Right renal cortex interstitium (tissue), 3 donors: ENCODE measurements at regions not wholly inside any gene's neighbourhood (a gene's known extent, or its start where the extent isn't known, plus 50 kb on each side); places are given as distances from the start of the nearest gene placed in this dataset.

Experiments used
- DNase-seq, 3 donors: peaks; one replicate each; pipeline ENCODE4 v3.0.0-alpha.2; 2013; ENCODE audit warnings: low read depth in 3 of 3, low spot score in 2 of 3

DNA sequence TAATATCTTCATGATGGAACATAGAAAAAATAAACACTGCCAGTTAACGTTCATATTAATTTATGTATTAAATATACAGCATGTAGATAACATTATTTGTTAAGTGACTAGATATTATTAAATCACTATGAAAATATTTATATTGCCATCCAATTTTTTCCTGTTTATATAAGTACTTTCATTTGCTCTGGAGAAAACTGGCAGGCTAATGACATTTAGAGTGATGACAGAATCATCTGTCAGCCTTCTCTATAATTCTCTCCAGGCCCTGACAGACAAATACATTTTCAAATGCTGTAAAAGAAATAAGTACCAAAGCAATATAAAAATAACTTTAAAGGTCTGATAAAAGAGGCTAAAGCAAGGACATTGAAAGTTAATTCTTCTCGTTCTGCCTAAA, 2556.7 kb upstream of the PCDH20 start:
- no peak for DNase-seq

DNA sequence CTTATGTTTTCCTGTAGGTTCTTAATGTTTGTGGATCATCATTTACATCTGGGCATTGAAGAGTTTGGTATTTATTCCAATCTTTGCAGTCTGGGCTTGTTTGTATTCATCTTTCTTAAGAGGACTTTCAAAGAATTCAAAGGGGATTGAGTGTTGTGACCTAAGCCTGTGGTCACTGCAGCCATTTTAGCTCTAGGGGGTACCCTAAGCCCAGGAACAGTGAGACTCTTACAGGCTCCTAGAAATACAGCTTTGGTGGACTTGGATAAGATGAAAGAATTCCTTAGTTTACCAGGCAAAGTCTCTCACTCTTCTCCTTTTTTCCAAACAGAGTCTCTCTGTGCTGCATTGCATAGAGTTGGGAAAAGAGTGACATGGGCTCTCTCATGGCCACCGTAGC, 2539.0 kb upstream of the PCDH20 start:
- DNase-seq: no peak

DNA sequence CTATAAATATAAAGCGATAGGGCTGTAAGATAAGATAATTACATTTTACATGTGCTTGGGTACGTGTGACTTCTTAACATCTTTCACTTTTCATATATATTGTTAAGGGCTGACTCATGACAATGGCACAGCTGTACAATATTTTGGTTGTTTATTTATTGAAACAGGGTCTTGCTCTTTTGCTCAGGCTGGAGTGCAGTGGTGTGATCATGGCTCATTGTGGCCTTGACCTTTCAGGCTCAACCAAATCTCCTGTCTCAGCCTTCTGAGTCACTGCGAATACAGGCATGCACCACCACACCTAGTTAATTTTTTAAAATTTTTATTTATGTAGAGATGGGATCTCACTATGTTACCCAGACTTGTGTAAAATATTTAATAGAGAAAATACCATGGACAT, 2532.4 kb upstream of the PCDH20 start:
- DNase-seq: no peak

DNA sequence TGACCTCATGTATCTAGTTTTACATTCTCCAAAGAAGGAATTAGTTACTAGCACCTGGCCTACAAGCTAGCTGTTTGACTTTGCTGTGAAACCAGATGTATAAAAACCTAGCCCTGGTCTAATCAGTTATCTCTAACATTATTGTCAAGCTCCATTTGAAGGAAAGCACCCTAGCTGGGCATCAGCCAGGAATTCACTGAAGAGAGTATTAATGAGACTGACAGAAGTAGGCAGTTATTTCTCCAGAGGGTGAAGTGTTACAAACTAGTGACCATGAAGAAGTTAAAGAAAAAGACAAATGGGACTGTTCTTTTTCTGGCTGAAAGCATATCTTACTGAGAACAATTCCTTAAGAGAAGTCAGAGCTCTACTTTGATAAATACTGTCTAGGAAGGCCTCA, 2529.3 kb upstream of the PCDH20 start:
- no peak for DNase-seq

DNA sequence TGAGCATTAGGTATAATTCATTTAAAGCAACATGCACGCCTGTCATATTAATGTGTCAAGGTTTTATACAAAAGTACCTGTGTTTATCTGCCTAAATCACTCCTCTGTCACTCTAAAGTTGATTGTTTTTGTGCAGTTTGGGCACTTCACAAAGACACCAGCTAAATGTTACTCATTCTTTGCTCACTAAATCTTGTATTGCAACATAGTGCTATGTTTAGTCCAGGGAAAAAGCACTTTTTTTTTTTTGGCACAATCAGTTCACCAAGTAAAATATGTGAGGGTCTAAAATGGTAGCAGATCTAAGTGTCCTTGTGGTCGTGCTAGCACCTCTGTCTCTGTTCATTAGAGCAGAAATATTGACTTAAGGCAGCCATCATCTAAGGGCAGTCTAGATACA, 2526.7 kb upstream of the PCDH20 start:
- no peak for DNase-seq

DNA sequence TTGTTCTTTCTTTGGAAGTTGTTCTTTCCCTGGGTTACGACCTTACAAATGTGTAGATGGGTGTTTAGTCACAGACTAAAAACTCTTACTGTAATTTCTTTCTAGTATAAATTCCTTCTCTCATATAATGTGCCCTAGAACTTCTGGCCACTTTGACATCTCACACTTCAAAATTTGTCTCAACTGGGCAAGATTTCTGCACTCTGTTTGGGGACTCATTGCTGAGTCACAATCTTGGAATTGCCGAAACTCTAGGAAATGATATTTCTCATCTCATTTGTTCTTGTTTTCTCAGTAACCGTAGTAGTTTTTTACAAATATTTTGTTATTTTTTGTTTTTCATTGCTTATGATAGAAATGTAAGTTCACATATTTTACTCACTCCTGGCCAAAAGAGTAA, 2523.2 kb upstream of the PCDH20 start:
- no peak for DNase-seq

DNA sequence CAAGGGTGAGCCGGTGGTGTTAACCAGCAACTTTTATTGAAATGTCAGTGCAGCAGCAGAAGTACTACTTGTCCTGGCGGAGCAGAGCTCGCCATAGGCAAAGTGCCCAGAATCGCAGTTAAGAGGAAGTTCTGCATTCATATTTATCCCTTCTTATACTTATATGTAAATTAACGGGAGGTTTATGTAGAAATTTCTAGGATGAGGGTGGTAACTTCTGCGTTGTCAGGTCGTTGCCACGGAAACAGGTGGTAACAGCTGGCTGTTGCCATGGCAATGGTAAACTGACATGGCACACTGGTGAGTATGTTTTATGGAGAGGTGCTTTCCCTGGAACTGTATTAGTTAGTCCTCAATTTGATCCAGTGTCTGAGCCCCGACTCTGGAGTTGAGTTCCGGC, 2494.9 kb upstream of the PCDH20 start:
- DNase-seq: no peak

DNA sequence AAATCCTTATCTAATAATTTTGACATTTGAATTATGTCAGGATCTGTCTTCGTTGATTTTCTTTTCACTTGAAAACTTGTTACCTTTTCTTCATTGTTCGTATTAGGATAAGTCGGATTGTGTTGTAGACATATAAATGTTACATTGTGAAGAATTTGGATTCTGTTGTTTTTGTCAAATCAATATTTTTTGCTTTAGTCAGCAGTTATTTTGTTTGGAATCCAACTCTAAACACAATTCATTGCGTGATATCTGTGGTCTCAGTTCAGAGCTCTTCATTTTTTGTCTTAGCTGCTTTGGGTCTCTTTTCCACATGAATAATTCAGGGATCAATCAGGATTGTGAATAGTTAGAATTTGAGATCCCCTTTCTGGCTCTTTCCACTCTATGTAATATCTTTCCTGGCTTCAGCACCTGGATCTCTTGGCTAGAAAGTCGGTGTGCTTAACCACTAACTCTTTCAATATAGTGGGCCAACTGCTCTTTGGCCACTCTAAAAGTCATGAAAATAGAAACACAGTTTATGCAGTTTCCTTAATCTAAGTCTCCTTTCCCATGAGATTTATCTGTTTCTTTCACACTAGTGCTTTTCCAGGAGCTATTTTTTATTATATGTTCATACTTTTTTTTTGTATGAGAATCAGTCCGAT, 2494.2 kb upstream of the PCDH20 start:
- DNase-seq: no peak

DNA sequence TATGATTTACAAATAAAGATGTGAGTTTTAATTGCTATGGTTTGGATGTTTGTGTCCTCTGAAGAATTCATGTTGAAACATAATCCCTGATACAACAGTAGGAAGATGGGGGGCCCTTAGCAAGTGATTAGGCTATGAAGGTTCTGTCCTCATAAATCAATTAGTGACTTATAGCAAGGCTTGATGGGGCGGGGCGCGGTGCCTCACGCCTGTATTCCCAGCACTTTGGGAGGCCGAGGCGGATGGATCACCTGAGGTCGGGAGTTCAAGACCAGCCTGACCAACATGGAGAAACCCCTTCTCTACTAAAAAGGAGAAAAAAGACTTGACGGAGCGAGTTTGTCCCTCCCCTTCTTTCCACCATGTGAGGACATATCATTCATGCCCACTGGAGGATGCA, 2486.5 kb upstream of the PCDH20 start:
- no peak for DNase-seq

DNA sequence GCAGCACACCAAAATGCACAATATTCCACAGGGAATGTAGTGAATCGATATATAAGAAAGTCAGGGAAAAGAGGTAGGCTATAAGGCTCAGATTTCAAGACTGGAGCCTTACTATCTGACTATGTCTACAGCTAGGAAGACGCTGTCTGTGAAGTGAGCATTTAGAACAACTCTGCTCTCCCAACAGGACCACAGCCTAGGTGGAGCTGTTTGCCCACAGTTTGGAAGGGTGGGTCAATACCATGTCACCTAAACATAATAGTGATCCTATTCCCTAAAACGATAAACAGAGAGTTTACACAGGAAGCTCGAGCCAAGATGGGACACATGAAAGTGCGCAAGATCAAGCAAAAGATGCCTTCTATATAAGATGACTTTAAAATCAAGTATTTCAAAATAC, 2486.0 kb upstream of the PCDH20 start:
- DNase-seq: no peak

DNA sequence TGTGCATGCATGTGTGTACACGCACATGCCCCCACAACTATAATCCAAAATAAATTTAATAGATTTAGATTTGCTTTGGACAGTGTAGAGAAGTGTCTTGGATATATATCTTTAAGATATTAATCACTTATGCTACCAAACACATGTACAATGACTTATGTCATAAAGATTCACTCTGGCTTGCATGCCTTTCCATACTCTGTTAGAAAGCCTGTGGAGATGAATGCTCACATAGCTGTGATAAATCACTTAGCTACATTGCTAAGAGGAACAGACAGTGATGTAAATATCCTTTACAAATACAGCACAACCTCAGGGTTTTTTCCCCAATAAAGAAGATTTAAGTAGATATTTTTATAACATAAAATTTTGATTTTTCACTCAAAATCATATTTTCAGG, 2484.8 kb upstream of the PCDH20 start:
- DNase-seq: no peak

DNA sequence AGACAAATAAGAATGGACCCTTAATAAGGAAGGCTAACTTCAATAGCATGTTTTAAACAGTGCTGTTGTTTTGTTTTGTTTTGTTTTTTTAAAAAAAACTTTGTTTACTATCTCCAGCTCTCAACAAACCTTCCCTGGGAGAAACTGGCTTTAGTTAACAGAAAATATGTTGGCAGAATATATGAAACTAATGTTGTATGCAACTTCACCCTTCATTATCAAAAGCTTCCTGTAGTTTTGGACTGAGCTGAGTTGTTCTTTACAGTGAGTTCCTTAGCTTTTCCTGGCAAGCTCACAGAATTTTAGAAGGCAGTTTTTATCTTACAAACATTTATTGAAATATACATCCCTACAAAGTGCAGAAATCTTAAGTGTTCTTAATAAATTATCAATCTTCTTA, 2480.7 kb upstream of the PCDH20 start:
- DNase-seq: no peak

DNA sequence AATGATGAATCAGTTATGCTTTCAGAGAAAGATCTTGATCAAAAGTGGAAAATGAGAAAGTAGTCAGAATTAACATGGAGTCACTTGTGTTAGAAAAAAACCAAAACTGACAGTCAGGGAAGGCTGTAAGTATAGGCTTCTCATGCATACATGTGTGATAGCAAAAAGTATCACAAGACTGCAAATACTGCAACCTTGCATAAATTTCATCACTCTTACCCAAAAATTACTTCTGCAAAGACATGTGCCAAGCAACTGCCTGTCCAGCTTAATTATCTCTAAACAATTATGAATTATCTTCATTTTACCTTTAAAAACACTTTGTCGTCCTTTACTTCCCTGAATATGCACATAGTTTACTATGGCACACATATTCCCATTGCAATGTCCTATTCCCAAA, 2466.4 kb upstream of the PCDH20 start:
- no peak for DNase-seq

DNA sequence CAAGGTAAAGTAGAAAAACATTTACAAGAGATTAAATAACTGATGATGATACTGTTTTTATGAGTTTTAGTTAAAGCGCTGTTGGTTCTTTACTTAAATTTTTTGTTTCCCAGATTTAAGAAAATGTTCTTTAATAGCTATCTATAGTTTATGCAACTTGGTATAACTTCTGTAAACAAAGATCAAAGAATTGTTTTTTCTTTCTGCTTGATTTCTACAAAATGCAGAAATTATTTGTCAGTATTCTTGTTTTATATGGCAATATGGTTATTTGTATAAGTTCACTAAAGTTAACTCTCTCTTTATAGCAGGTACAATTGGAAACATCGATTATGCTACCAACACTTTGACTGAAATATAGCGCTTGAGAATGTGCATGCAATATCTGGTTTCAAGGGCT, 2465.1 kb upstream of the PCDH20 start:
- DNase-seq: no peak

DNA sequence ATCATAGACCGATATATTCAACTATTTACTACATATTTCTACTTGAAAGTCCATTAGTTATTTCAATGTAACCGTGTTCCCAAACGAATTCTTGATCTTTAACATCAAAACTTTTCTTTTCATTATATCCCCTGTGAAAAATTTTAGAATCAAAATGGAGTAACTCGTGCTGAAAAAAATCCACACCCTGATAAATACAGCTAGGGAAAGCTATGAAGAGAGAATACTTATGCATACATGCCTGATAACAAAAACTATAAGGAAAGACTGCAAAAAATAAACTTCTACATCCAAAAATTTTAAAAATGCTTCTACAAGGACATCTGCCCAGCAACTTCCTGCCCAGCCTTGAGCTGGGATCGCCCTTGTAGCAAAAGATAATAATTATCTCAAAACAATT, 2458.3 kb upstream of the PCDH20 start:
- DNase-seq: no peak

DNA sequence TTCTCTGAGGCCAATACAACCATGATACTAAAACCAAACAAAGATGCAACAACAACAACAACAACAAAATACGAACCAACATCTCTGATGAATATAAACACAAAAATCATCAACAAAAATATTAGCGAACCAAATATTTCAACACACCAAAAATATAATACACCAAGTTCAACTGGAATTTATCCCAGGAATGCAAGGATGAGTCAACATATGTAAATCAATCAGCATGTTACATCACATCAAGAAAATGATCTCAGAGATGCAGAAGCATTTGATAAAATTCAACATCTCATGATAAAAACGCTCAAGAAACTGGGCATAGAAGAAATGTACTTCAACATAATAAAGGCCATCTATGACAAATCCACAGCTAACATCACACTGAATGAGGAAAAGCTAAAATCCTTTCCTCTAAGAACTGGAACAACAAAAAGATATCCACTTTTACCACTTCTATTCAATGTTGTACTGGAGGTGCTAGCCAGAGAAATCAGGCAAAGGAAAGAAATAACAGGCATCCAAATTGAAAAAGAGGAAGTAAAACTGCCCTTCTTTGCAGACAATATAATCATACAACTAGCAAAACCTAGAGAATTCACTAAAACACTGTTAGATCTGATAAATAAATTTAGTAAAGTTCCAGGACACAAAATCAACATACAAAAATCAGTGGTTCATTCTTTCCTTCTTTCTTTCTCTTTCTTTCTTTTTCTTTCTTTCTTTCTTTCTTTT, 2448.7 kb upstream of the PCDH20 start:
- no peak for DNase-seq

DNA sequence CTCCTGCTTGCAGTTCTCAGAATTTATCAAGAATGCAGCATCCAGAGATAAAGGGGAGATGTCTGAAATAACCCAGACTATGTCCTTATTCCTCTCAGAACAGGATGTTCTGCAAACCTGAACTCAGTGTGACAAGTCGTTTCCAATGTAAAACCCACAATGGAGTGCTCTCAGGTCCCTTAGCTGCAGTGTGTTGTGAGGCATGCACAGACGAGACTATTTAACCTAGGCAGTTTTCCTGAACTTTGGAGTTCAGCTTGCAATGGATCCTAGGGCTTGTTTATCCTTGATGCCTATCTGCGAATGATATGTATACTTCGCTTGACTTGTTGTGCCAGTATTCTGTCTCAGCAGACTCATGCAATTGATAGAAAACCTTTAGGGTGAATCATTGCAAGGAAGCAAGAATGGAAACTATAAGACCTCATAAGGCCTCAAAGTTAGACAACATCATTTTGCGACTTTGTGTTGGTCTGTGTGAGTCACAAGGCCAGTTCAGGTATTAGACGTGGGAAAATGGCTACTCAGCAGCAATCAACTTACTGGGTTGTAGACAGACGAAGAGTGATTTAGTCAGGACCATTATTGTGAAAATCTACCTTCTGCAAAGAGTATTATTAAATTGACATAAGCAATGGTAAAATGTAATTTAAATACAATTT, 2439.9 kb upstream of the PCDH20 start:
- no peak for DNase-seq

DNA sequence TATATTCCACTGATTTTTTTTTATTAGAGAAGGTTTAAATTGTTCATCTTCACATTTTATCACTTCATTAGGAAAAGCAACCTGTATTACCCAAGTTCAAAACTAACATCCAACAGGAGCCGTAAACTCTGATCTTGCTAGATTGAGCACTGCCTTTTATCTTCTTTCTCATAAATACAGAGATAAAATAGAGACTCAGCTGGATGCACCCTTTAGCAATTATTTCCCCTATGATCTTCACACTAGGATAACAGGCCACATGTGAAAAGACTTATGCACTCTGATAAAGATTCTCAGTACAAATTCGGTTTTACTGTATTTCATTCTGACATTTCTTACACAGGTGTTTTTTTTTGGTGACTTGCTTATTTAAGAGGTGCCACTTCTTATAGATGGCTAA, 2438.2 kb upstream of the PCDH20 start:
- DNase-seq: no peak

DNA sequence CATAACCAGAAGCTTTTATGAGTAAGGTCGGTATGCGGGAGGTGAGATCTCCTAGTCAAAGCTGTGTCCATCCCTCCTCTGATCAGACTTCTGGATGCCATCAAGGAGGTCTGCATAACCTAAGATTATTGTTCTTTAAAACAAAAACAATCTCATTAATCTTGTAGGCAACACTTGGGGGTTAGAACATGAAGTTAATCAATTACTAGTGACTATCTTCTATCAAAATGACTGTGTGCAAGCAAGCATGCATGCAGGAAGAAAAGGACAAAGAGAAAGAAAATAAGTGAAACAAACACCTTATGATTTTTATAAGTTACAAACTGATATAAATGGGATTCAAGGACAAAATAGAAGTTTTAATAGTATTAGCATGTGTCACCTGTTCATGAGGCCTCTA, 2435.9 kb upstream of the PCDH20 start:
- DNase-seq: no peak

DNA sequence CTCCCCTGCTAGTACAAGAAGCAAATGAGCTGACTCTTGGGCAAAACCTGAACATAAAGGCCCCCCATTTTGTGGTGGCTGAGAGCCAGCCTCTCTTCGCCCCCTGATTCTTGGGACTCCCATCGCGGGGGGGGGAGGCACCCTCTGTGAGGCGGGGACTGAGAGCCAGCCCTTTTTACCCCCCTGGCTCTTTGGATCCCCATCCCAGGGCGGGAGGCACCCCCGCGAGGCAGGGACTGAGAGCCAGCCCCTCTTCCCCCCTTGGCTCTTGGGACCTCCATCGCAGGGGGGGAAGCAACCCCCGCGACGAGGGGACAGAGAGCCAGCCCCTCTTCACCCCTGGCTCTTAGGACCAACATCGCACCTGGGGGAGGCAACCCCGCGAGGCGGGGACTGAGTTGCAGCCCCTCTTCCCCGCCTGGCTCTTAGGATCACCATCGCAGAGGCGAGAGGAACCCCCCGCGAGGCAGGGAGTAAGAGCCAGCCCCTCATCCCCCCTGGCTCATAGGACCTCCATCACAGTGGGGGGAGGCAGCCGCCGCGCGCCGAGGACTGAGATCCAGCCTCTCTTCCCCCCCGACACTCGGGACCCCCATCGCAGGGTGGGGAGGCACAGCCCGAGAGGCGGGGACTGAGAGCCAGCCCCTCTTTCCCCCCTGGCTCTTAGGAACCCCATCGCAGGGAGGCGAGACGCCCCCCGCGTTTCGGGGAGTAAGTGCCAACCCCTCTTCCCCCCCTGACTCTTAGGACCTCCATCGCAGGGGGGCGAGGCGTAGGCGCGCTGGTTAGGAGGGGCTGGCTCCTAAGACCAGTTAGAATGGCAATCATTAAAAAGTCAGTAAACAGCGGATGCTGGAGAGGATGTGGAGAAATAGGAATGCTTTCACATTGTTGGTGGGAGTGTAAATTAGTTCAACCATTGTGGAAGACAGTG, 2428.4 kb upstream of the PCDH20 start:
- DNase-seq: no peak

DNA sequence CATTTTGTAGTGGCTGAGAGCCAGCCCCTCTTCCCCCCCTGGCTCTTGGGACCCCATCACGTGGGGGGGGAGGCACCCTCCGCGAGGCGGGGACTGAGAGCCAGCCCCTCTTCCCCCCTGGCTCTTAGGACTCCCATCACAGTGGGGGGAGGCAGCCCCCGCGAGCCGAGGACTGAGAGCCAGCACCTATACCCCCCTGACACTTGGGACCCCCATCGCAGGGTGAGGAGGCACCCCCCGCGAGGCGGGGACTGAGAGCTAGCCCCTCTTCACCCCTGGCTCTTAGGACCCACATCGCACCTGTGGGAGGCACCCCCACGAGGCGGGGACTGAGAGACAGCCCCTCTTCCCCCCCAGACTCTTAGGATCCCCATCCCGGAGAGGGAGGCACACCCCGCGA, 2426.5 kb upstream of the PCDH20 start:
- DNase-seq: no peak
